AG10803 (cell line): ENCODE measurements at regions not wholly inside any gene's neighbourhood (a gene's known extent, or its start where the extent isn't known, plus 50 kb on each side); places are given as distances from the start of the nearest gene placed in this dataset.
"Not testable (repeated sequence)": the region's sequence is repeated elsewhere in the genome, so short reads cannot be mapped to it uniquely, and the experiment has no call there.

Experiments used
- DNase-seq: peaks from one replicate; pipeline ENCODE4 v3.0.0; 2010; ENCODE audit warnings: low read depth
- H3K4me3 ChIP-seq: 2 replicates; pipeline ENCODE4 v1.5.1; 2011; ENCODE audit warnings: mild to moderate bottlenecking, low read length, control low read depth
- CTCF ChIP-seq: conservative IDR thresholded peaks from 2 replicates; pipeline ENCODE4 v1.5.1; 2011; ENCODE audit warnings: mild to moderate bottlenecking, low read length, control low read depth, inconsistent platforms

GRCh38 chr10:53534428-53534827 is 761.8 kb upstream of the MBL2 start:
- no peak for DNase-seq
- TF ChIP-seq CTCF = no peak
- no peak overlapping the region for H3K4me3 ChIP-seq

- no peak for TF ChIP-seq CTCF
- no peak for DNase-seq
- no peak overlapping the region for H3K4me3 ChIP-seq
Observed at GRCh38 chr10:53528974-53529373, 756.4 kb upstream of the MBL2 start.

GRCh38 chr10:53521046-53521445 is 748.5 kb upstream of the MBL2 start:
- H3K4me3 ChIP-seq = no peak overlapping the region
- DNase-seq = no peak
- no peak for TF ChIP-seq CTCF

- H3K4me3 ChIP-seq = no peak overlapping the region
- TF ChIP-seq CTCF = no peak
- DNase-seq = no peak
Observed at GRCh38 chr10:53508197-53508596, 735.6 kb upstream of the MBL2 start.

GRCh38 chr10:53504492-53504891 is 731.9 kb upstream of the MBL2 start:
- DNase-seq, H3K4me3 ChIP-seq: not testable (repeated sequence)

GRCh38 chr10:53491774-53492173 is 719.2 kb upstream of the MBL2 start:
- DNase-seq = no peak
- no peak for TF ChIP-seq CTCF

GRCh38 chr10:53490553-53490952 is 718.0 kb upstream of the MBL2 start:
- no peak for TF ChIP-seq CTCF
- no peak for DNase-seq
- H3K4me3 ChIP-seq = no peak overlapping the region

More at GRCh38 chr10:53491774-53492173, 719.2 kb upstream of the MBL2 start:
- no peak overlapping the region for H3K4me3 ChIP-seq
